ENCODE measurements at regions not wholly inside any gene's neighbourhood (a gene's known extent, or its start where the extent isn't known, plus 50 kb on each side); places are given as distances from the start of the nearest gene placed in this dataset.
"Not testable (repeated sequence)": the region's sequence is repeated elsewhere in the genome, so short reads cannot be mapped to it uniquely, and the experiment has no call there.

- WGBS: no CpG with 5 or more reads among the region's 2 CpGs
- no peak for DNase-seq
These were observed 1909.5 kb upstream of the CDH9 start for GRCh38 chr5:28947865-28948264.

GRCh38 chr5:28945859-28946258 is 1907.5 kb upstream of the CDH9 start:
- no peak overlapping the region for H2BK12ac ChIP-seq (ENCODE audit: low read length in 2 of 2)
- no peak overlapping the region for H3K14ac ChIP-seq (ENCODE audit: low read length in 2 of 2)
- H3K18ac ChIP-seq (ENCODE audit: low read depth in 1 of 2, low read length in 2 of 2): no peak overlapping the region
- H2AFZ ChIP-seq (ENCODE audit: low read depth, low read length): no peak overlapping the region
- no peak overlapping the region for H2BK120ac ChIP-seq (ENCODE audit: low read depth, low read length)
- no peak overlapping the region for H4K91ac ChIP-seq (ENCODE audit: low read length)
- no peak overlapping the region for H3K23ac ChIP-seq (ENCODE audit: low read length in 2 of 2)
- H3K36me3 ChIP-seq (ENCODE audit: control insufficient read depth in 1 of 2, insufficient read depth in 2 of 2, low read depth in 1 of 2, low read length in 2 of 2): no peaks in the 10 kb centered on the region
- no peak overlapping the region for H3K27ac ChIP-seq (ENCODE audit: low read length, poor library complexity, severe bottlenecking)
- H2BK15ac ChIP-seq (ENCODE audit: low read depth, poor library complexity, severe bottlenecking): no peak overlapping the region
- H3K9me3 ChIP-seq (ENCODE audit: control insufficient read depth, low read length): peaks cover 3% of the 10 kb centered on the region
- no peak overlapping the region for H3K4me2 ChIP-seq (ENCODE audit: low read length, poor library complexity, severe bottlenecking)
- H3K79me1 ChIP-seq (replicated peaks; ENCODE audit: low read length, poor library complexity, severe bottlenecking): no peaks in the 10 kb centered on the region
- H3K27me3 ChIP-seq (ENCODE audit: control insufficient read depth in 1 of 2, insufficient read depth in 1 of 2, low read length in 2 of 2): no peaks in the 10 kb centered on the region
- no peaks in the 10 kb centered on the region for H3K4me1 ChIP-seq (ENCODE audit: control insufficient read depth, insufficient read depth, low read depth, low read length)
- H3K4me3 ChIP-seq (ENCODE audit: insufficient read depth in 1 of 2, low read depth in 1 of 2, low read length in 2 of 2): no peak overlapping the region
- H4K8ac ChIP-seq (ENCODE audit: low read length): no peak overlapping the region
- no peak overlapping the region for H2BK5ac ChIP-seq (ENCODE audit: low read depth, low read length, poor library complexity, severe bottlenecking)
- H3K9ac ChIP-seq (ENCODE audit: low read length): no peak overlapping the region
- no peak overlapping the region for H3K4ac ChIP-seq (ENCODE audit: low read depth in 1 of 2, low read length in 2 of 2)
- no peak overlapping the region for H2AK5ac ChIP-seq (ENCODE audit: low read length, severe bottlenecking)
- no peak for DNase-seq

More at GRCh38 chr5:28947865-28948264, 1909.5 kb upstream of the CDH9 start:
- Histone ChIP-seq H4K91ac (ENCODE audit: low read length) (no peak overlapping the region), H3K4me2 (ENCODE audit: low read length, poor library complexity, severe bottlenecking) (no peak overlapping the region), H3K4me1 (ENCODE audit: control insufficient read depth, insufficient read depth, low read depth, low read length) (no peaks in the 10 kb centered on the region), H3K9me3 (ENCODE audit: control insufficient read depth, low read length) (peaks cover 3% of the 10 kb centered on the region), H2AK5ac (ENCODE audit: low read length, severe bottlenecking) (no peak overlapping the region), H3K79me1 (replicated peaks; ENCODE audit: low read length, poor library complexity, severe bottlenecking) (no peaks in the 10 kb centered on the region), H3K14ac (ENCODE audit: low read length in 2 of 2) (no peak overlapping the region), H3K4me3 (ENCODE audit: insufficient read depth in 1 of 2, low read depth in 1 of 2, low read length in 2 of 2) (no peak overlapping the region), H3K27me3 (ENCODE audit: control insufficient read depth in 1 of 2, insufficient read depth in 1 of 2, low read length in 2 of 2) (no peaks in the 10 kb centered on the region), H3K18ac (ENCODE audit: low read depth in 1 of 2, low read length in 2 of 2) (no peak overlapping the region), H2BK5ac (ENCODE audit: low read depth, low read length, poor library complexity, severe bottlenecking) (no peak overlapping the region), H3K9ac (ENCODE audit: low read length) (no peak overlapping the region), H3K4ac (ENCODE audit: low read depth in 1 of 2, low read length in 2 of 2) (no peak overlapping the region), H3K27ac (ENCODE audit: low read length, poor library complexity, severe bottlenecking) (no peak overlapping the region), H2AFZ (ENCODE audit: low read depth, low read length) (no peak overlapping the region), H3K23ac (ENCODE audit: low read length in 2 of 2) (no peak overlapping the region), H2BK120ac (ENCODE audit: low read depth, low read length) (no peak overlapping the region), H2BK15ac (ENCODE audit: low read depth, poor library complexity, severe bottlenecking) (no peak overlapping the region), H2BK12ac (ENCODE audit: low read length in 2 of 2) (no peak overlapping the region), H4K8ac (ENCODE audit: low read length) (no peak overlapping the region), H3K36me3 (ENCODE audit: control insufficient read depth in 1 of 2, insufficient read depth in 2 of 2, low read depth in 1 of 2, low read length in 2 of 2) (no peaks in the 10 kb centered on the region)

GRCh38 chr5:28929366-28929765 is 1891.0 kb upstream of the CDH9 start:
- H3K9ac ChIP-seq (ENCODE audit: low read length); H3K23ac ChIP-seq (ENCODE audit: low read length in 2 of 2); H3K27ac ChIP-seq (ENCODE audit: low read length, poor library complexity, severe bottlenecking); H3K4me1 ChIP-seq (ENCODE audit: control insufficient read depth, insufficient read depth, low read depth, low read length); H3K9me3 ChIP-seq (ENCODE audit: control insufficient read depth, low read length); H2AFZ ChIP-seq (ENCODE audit: low read depth, low read length); H4K8ac ChIP-seq (ENCODE audit: low read length); H2AK5ac ChIP-seq (ENCODE audit: low read length, severe bottlenecking); H2BK12ac ChIP-seq (ENCODE audit: low read length in 2 of 2); H4K91ac ChIP-seq (ENCODE audit: low read length); H3K18ac ChIP-seq (ENCODE audit: low read depth in 1 of 2, low read length in 2 of 2); H3K27me3 ChIP-seq (ENCODE audit: control insufficient read depth in 1 of 2, insufficient read depth in 1 of 2, low read length in 2 of 2); H3K14ac ChIP-seq (ENCODE audit: low read length in 2 of 2); H3K36me3 ChIP-seq (ENCODE audit: control insufficient read depth in 1 of 2, insufficient read depth in 2 of 2, low read depth in 1 of 2, low read length in 2 of 2); H3K4me3 ChIP-seq (ENCODE audit: insufficient read depth in 1 of 2, low read depth in 1 of 2, low read length in 2 of 2); H2BK5ac ChIP-seq (ENCODE audit: low read depth, low read length, poor library complexity, severe bottlenecking); H2BK120ac ChIP-seq (ENCODE audit: low read depth, low read length); H3K4me2 ChIP-seq (ENCODE audit: low read length, poor library complexity, severe bottlenecking); H3K79me1 ChIP-seq (replicated peaks; ENCODE audit: low read length, poor library complexity, severe bottlenecking); H2BK15ac ChIP-seq (ENCODE audit: low read depth, poor library complexity, severe bottlenecking); H3K4ac ChIP-seq (ENCODE audit: low read depth in 1 of 2, low read length in 2 of 2); DNase-seq: not testable (repeated sequence)
- WGBS: 83% methylated on average over 24 of the region's 24 CpGs

- H3K36me3 ChIP-seq (ENCODE audit: control insufficient read depth in 1 of 2, insufficient read depth in 2 of 2, low read depth in 1 of 2, low read length in 2 of 2); H3K9ac ChIP-seq (ENCODE audit: low read length); H2AK5ac ChIP-seq (ENCODE audit: low read length, severe bottlenecking); H4K8ac ChIP-seq (ENCODE audit: low read length); H3K23ac ChIP-seq (ENCODE audit: low read length in 2 of 2); H3K27ac ChIP-seq (ENCODE audit: low read length, poor library complexity, severe bottlenecking); DNase-seq; H3K9me3 ChIP-seq (ENCODE audit: control insufficient read depth, low read length); H2BK120ac ChIP-seq (ENCODE audit: low read depth, low read length); H3K4me1 ChIP-seq (ENCODE audit: control insufficient read depth, insufficient read depth, low read depth, low read length); H3K14ac ChIP-seq (ENCODE audit: low read length in 2 of 2); H3K4me3 ChIP-seq (ENCODE audit: insufficient read depth in 1 of 2, low read depth in 1 of 2, low read length in 2 of 2); H2BK12ac ChIP-seq (ENCODE audit: low read length in 2 of 2); H2AFZ ChIP-seq (ENCODE audit: low read depth, low read length); H4K91ac ChIP-seq (ENCODE audit: low read length); H2BK15ac ChIP-seq (ENCODE audit: low read depth, poor library complexity, severe bottlenecking); H2BK5ac ChIP-seq (ENCODE audit: low read depth, low read length, poor library complexity, severe bottlenecking); H3K18ac ChIP-seq (ENCODE audit: low read depth in 1 of 2, low read length in 2 of 2); H3K79me1 ChIP-seq (replicated peaks; ENCODE audit: low read length, poor library complexity, severe bottlenecking); H3K27me3 ChIP-seq (ENCODE audit: control insufficient read depth in 1 of 2, insufficient read depth in 1 of 2, low read length in 2 of 2); H3K4me2 ChIP-seq (ENCODE audit: low read length, poor library complexity, severe bottlenecking); H3K4ac ChIP-seq (ENCODE audit: low read depth in 1 of 2, low read length in 2 of 2): not testable (repeated sequence)
- 93% methylated on average over 18 of the region's 23 CpGs for WGBS
These were observed 1890.0 kb upstream of the CDH9 start for GRCh38 chr5:28928327-28928790.
